Upper lobe of left lung (tissue), 6 donors: ENCODE measurements at regions not wholly inside any gene's neighbourhood (a gene's known extent, or its start where the extent isn't known, plus 50 kb on each side); places are given as distances from the start of the nearest gene placed in this dataset.

Experiments
- ATAC-seq, 2 donors: fragments of 200-7000 bp; cut with Tn5 transposase; one replicate each; pipeline ENCODE4 v1.9.1; 2022; ENCODE audit warnings: mild to moderate bottlenecking in 2 of 2, moderate library complexity in 2 of 2; ENCODE audit not compliant: low FRiP score in 2 of 2
- DNase-seq, 2 donors: peaks; one replicate each; pipeline ENCODE4 v3.0.0-alpha.2; 2019 to 2020
- H3K27ac ChIP-seq, 4 donors: fragments of 200-600 bp; sonication (generic); one replicate each; pipeline ENCODE4 v1.5.1; 2016 to 2019
- H3K27me3 ChIP-seq, 4 donors: fragments of 200-600 bp; sonication (generic); one replicate each; pipeline ENCODE4 v1.5.1; 2017 to 2019
- H3K36me3 ChIP-seq, 4 donors: fragments of 200-600 bp; sonication (generic); one replicate each; pipeline ENCODE4 v1.5.1; 2016 to 2019
- H3K4me1 ChIP-seq, 4 donors: fragments of 200-600 bp; sonication (generic); one replicate each; pipeline ENCODE4 v1.5.1; 2018 to 2019
- H3K4me3 ChIP-seq, 4 donors: fragments of 200-600 bp; sonication (generic); one replicate each; pipeline ENCODE4 v1.5.1; 2017 to 2019; ENCODE audit warnings: mild to moderate bottlenecking in 2 of 4, moderate library complexity in 1 of 4
- H3K9me3 ChIP-seq, 4 donors: fragments of 200-600 bp; sonication (generic); one replicate each; pipeline ENCODE4 v1.5.1; 2018 to 2019
- EP300 ChIP-seq, 4 donors: sonication (generic); formaldehyde crosslinking; IDR thresholded peaks; one replicate each; pipeline ENCODE4 v1.5.1; 2017; ENCODE audit warnings: antibody characterized with exemption in 4 of 4, control low read depth in 2 of 4
- POLR2A ChIP-seq, 4 donors: fragments of 450-650 bp; IDR thresholded peaks; one replicate each; pipeline ENCODE4 v1.5.1; 2016 to 2017; ENCODE audit warnings: antibody characterized with exemption in 4 of 4, mild to moderate bottlenecking in 2 of 4
- POLR2AphosphoS5 ChIP-seq, 2 donors: sonication (generic); formaldehyde crosslinking; IDR thresholded peaks; one replicate each; pipeline ENCODE4 v1.5.1; 2017; ENCODE audit warnings: antibody characterized with exemption in 2 of 2
- WGBS, 2 donors: methylation state at CpG; one replicate each; pipeline ENCODE4 v1.1.5; 2017 to 2018; 5-methylcytosine and 5-hydroxymethylcytosine counted together
- TF ChIP-seq, protein P1 (sequence below), 6 experiments: fragments of 450-650 bp in 4 of 6; fragments of 200-600 bp in 2 of 6; sonication (generic) in 2 of 6; IDR thresholded peaks; one replicate each; pipeline ENCODE4 v1.5.1; 2016 to 2019; ENCODE audit warnings: antibody characterized with exemption in 6 of 6
- donor health status: DM: no; HTN: no; CAD: no; lungs with moderate emphysema.
- donor health status: DM: no; HTN: yes; CAD: no; lungs with severe emphysema.

DNA sequence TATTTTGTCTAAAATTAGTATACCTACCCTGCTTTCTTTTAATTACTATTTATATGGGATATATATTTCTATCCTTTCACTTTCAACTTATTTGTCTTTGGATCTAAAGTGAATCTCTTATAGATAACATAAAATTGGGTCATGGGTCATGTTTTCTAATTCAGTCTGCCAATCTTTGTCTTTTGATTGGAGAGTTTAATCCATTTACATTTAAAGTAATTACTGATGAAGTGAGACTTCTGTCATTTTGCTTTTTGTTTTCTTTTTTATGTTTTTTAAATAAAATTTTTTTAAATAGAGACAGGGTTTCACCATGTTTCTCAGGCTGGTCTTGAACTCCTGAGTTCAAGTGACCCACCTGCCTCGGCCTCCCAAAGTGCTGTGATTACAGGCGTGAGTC lies 50.5 kb upstream of the PRDM1 start:
- TF ChIP-seq EP300 (IDR thresholded peaks at IDR 0.05) (no peak), POLR2AphosphoS5 (IDR thresholded peaks at IDR 0.05) (no peak), POLR2A (IDR thresholded peaks at IDR 0.05) (no peak)
- TF ChIP-seq, protein P1, sequence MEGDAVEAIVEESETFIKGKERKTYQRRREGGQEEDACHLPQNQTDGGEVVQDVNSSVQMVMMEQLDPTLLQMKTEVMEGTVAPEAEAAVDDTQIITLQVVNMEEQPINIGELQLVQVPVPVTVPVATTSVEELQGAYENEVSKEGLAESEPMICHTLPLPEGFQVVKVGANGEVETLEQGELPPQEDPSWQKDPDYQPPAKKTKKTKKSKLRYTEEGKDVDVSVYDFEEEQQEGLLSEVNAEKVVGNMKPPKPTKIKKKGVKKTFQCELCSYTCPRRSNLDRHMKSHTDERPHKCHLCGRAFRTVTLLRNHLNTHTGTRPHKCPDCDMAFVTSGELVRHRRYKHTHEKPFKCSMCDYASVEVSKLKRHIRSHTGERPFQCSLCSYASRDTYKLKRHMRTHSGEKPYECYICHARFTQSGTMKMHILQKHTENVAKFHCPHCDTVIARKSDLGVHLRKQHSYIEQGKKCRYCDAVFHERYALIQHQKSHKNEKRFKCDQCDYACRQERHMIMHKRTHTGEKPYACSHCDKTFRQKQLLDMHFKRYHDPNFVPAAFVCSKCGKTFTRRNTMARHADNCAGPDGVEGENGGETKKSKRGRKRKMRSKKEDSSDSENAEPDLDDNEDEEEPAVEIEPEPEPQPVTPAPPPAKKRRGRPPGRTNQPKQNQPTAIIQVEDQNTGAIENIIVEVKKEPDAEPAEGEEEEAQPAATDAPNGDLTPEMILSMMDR (IDR thresholded peaks at IDR 0.05) = no peak
- DNase-seq = no peak
- no peak overlapping the region for H3K27ac ChIP-seq
- ATAC-seq = no peak
- peaks cover 0 to 13% (median 0%) of the 10 kb centered on the region in 4 donors for H3K9me3 ChIP-seq
- H3K36me3 ChIP-seq = no peaks in the 10 kb centered on the region
- no peaks in the 10 kb centered on the region for H3K4me1 ChIP-seq
- H3K27me3 ChIP-seq = no peaks in the 10 kb centered on the region
- no peak overlapping the region for H3K4me3 ChIP-seq
- WGBS, 2 donors = 96 to 100% methylated on average over 2 of the region's 2 CpGs

DNA sequence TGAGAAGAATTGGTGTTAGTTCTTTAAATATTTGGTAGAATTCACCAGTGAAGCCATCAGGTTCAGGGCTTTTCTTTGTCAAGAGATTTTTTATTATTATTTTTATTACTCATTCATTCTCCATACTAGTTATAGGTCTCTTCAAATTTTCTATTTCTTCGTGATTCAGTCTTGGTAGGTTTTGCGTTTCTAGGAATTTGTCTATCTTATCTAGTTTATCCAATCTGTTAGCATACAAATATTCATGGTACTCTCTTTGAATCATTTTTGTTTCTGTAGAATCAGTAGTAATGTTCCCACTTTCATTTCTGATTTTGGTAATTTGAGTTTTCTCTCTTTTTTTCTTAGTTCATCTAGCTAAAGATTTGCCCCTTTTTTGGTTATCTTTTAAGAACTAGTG lies 52.3 kb upstream of the PRDM1 start:
- Histone ChIP-seq H3K27me3 (no peaks in the 10 kb centered on the region), H3K36me3 (no peaks in the 10 kb centered on the region), H3K9me3 (peaks cover 0 to 13% (median 0%) of the 10 kb centered on the region in 4 donors), H3K4me3 (no peak overlapping the region), H3K4me1 (no peaks in the 10 kb centered on the region), H3K27ac (no peak overlapping the region)
- WGBS, 2 donors = 71 to 91% methylated on average over 2 of the region's 2 CpGs
- TF ChIP-seq POLR2AphosphoS5 (IDR thresholded peaks at IDR 0.05) (no peak), POLR2A (IDR thresholded peaks at IDR 0.05) (no peak)
- no peak for DNase-seq
- ATAC-seq = no peak

DNA sequence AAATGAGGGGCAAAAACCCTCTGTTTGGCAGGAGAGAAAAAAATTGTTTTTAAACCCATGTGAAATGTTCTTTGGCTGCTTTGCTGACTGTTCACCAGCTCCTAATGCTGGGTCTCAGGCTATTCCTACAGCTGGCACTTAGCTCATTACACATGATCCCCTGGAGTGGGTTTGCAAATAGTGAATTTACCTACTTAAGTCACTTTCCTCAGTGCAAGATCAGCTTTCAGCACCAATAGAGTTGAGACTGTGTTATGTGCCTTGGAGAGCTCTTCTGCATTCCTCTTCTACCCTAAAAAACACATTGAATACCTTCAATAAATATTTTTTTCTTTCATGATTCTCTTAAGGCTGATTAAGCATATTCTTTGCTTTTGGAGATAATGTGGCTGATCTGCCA lies 58.4 kb upstream of the PRDM1 start:
- no peak for ATAC-seq
- TF ChIP-seq, protein P1 (IDR thresholded peaks at IDR 0.05) = no peak
- TF ChIP-seq POLR2AphosphoS5 (IDR thresholded peaks at IDR 0.05) (no peak), EP300 (IDR thresholded peaks at IDR 0.05) (no peak), POLR2A (IDR thresholded peaks at IDR 0.05) (no peak)

DNA sequence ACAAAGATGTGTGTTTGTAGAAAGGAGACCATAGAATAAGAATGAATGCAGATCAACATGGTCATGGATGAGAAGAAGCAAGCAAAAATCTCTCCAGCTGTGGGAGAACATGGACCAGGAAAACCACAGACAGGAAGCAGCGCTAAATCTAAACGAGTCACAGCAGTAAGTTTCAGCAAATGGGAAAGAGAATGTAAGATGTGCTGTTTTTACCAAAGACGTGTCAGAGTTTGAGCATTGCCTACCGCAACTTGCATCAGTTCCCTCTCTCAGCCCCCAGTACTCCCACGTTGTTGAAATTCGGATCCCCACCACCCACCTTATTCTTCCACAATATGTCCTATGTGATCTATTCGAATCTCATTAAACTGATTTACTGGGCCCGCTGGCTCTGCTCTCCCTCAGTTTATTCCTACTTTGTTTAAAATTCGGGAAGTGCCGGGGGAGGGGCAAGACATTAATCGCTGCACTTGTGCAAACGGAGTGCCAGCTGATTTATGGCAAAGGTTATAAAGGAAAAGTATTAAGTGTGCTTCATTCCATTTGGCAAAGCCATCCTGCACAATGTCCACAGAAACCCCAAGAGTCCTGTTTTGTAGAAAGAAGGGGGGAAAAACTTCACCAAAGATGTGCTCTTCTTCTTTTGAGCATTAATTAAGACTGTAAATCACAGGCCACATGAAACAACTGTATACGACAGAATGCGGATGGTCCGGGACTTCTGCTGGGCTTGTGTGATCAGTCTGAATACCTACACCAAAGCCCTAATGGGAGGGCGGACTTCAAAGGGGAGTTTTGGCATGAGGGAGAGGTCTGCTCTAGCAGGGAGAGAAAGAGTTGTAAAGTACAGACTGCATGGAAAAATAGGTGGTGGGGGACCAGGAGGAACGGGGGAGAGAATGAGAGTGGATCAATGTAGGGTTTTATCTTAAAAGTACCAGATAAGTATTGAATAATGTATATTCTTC lies 59.1 kb upstream of the PRDM1 start:
- 49 to 54% methylated on average over 17 of the region's 17 CpGs for WGBS, 2 donors
- no peak overlapping the region for H3K4me3 ChIP-seq
- DNase-seq (no peak), ATAC-seq (no peak)
- H3K9me3 ChIP-seq = no peaks in the 10 kb centered on the region
- H3K4me1 ChIP-seq = peaks cover 0 to 7% (median 3%) of the 10 kb centered on the region in 4 donors
- no peak for TF ChIP-seq POLR2A (IDR thresholded peaks at IDR 0.05)
- no peaks in the 10 kb centered on the region for H3K36me3 ChIP-seq
- H3K27me3 ChIP-seq = no peaks in the 10 kb centered on the region
- no peak overlapping the region for H3K27ac ChIP-seq

More for the DNA sequence above, 58.4 kb upstream of the PRDM1 start:
- H3K27ac ChIP-seq = no peak overlapping the region
- H3K9me3 ChIP-seq = no peaks in the 10 kb centered on the region
- DNase-seq = no peak
- H3K4me3 ChIP-seq = no peak overlapping the region
- no peaks in the 10 kb centered on the region for H3K36me3 ChIP-seq
- no peaks in the 10 kb centered on the region for H3K27me3 ChIP-seq
- H3K4me1 ChIP-seq = peaks cover 0 to 7% (median 3%) of the 10 kb centered on the region in 4 donors

DNA sequence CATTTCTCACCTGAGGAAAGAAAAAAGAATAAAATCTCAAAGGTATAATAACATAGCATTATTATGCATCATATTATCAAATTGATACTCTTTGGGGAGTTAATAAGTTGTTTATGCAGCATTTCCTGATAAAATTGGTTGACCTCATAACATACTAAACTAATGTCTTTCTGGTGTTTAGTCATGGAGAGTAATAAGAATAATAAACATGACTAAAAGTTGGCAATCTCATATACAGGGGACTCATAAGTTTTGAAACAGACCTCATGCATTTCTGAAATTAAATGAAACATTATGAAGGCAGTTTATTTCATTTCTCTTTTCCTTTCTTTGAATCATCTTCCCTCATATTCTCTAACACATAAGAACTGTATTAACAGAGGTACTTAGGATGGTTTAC lies 60.5 kb upstream of the PRDM1 start:
- Histone ChIP-seq H3K36me3 (no peaks in the 10 kb centered on the region), H3K4me3 (no peak overlapping the region), H3K27me3 (no peaks in the 10 kb centered on the region), H3K9me3 (no peaks in the 10 kb centered on the region), H3K27ac (no peak overlapping the region), H3K4me1 (peaks cover 0 to 7% (median 3%) of the 10 kb centered on the region in 4 donors)
- TF ChIP-seq EP300 (IDR thresholded peaks at IDR 0.05) = no peak
- no peak for TF ChIP-seq POLR2A (IDR thresholded peaks at IDR 0.05)
- TF ChIP-seq, protein P1 (IDR thresholded peaks at IDR 0.05) = no peak
- TF ChIP-seq POLR2AphosphoS5 (IDR thresholded peaks at IDR 0.05) = no peak
- DNase-seq (no peak), ATAC-seq (no peak)

DNA sequence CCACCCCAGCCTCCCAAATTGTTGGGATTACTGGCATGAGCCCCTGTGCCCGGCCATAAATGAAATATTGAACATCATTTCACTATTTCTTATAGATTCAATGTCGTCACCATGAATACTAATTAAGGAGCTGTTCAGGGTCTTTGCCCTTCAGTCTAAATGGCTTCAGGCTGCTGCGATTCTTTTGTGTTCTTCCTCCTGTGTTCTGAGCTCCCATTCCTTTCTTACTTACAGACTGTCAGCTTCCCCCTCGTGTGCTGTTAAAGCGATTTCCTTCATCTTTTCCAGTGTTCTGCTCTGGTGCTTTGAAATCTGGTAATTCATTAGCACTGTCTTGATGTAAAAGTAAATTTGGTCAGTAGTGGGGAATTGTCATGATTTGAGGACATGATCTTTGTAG lies 63.3 kb upstream of the PRDM1 start:
- H3K36me3 ChIP-seq = no peaks in the 10 kb centered on the region
- ATAC-seq = no peak
- H3K4me3 ChIP-seq = no peak overlapping the region
- peaks cover 0 to 7% (median 3%) of the 10 kb centered on the region in 4 donors for H3K4me1 ChIP-seq
- 95 to 96% methylated on average over 5 of the region's 5 CpGs for WGBS, 2 donors
- no peak for DNase-seq
- H3K9me3 ChIP-seq = no peaks in the 10 kb centered on the region
- no peak overlapping the region for H3K27ac ChIP-seq
- H3K27me3 ChIP-seq = no peaks in the 10 kb centered on the region
- TF ChIP-seq EP300 (IDR thresholded peaks at IDR 0.05) = no peak
- no peak for TF ChIP-seq POLR2A (IDR thresholded peaks at IDR 0.05)
- TF ChIP-seq, protein P1 (IDR thresholded peaks at IDR 0.05) = no peak
- no peak for TF ChIP-seq POLR2AphosphoS5 (IDR thresholded peaks at IDR 0.05)
